Rectal smooth muscle tissue (tissue), 1 donor: ENCODE measurements at regions not wholly inside any gene's neighbourhood (a gene's known extent, or its start where the extent isn't known, plus 50 kb on each side); places are given as distances from the start of the nearest gene placed in this dataset.

Experiments used
- H3K27ac ChIP-seq: one replicate; pipeline ENCODE4 v1.7.0; 2013; ENCODE audit warnings: low read depth, low read length, inconsistent platforms
- H3K27me3 ChIP-seq: one replicate; pipeline ENCODE4 v1.7.0; 2013; ENCODE audit warnings: low read length; ENCODE audit not compliant: control insufficient read depth, insufficient read depth
- H3K36me3 ChIP-seq: one replicate; pipeline ENCODE4 v1.7.0; 2013; ENCODE audit warnings: low read length; ENCODE audit not compliant: control insufficient read depth, insufficient read depth
- H3K4me1 ChIP-seq: one replicate; pipeline ENCODE4 v1.7.0; 2013; ENCODE audit warnings: low read length; ENCODE audit not compliant: control insufficient read depth, insufficient read depth
- H3K4me3 ChIP-seq: one replicate; pipeline ENCODE4 v1.7.0; 2013; ENCODE audit warnings: low read length
- H3K9ac ChIP-seq: one replicate; pipeline ENCODE4 v1.7.0; 2013; ENCODE audit warnings: low read length

- Histone ChIP-seq H3K27me3 (no peaks in the 10 kb centered on the region), H3K27ac (no peak overlapping the region), H3K9ac (no peak overlapping the region), H3K36me3 (no peaks in the 10 kb centered on the region), H3K4me1 (no peaks in the 10 kb centered on the region), H3K4me3 (no peak overlapping the region)
Observed at GRCh38 chr20:53711333-53712211, 117.9 kb upstream of the ZNF217 start.

GRCh38 chr20:53708129-53708968 lies 114.7 kb upstream of the ZNF217 start:
- no peaks in the 10 kb centered on the region for H3K27me3 ChIP-seq
- no peaks in the 10 kb centered on the region for H3K4me1 ChIP-seq
- no peak overlapping the region for H3K9ac ChIP-seq
- H3K36me3 ChIP-seq, result no peaks in the 10 kb centered on the region
- H3K4me3 ChIP-seq, result no peak overlapping the region
- no peak overlapping the region for H3K27ac ChIP-seq

GRCh38 chr20:53707371-53708055 lies 113.9 kb upstream of the ZNF217 start:
- H3K9ac ChIP-seq, result no peak overlapping the region
- H3K27me3 ChIP-seq, result no peaks in the 10 kb centered on the region
- H3K36me3 ChIP-seq, result no peaks in the 10 kb centered on the region
- H3K27ac ChIP-seq, result no peak overlapping the region
- H3K4me3 ChIP-seq, result no peak overlapping the region
- H3K4me1 ChIP-seq, result no peaks in the 10 kb centered on the region

GRCh38 chr20:53706466-53707370 lies 113.1 kb upstream of the ZNF217 start:
- Histone ChIP-seq H3K36me3 (no peaks in the 10 kb centered on the region), H3K4me3 (no peak overlapping the region)

GRCh38 chr20:53706008-53706465 lies 112.4 kb upstream of the ZNF217 start:
- no peak overlapping the region for H3K27ac ChIP-seq
- no peaks in the 10 kb centered on the region for H3K27me3 ChIP-seq
- no peaks in the 10 kb centered on the region for H3K4me1 ChIP-seq
- no peak overlapping the region for H3K4me3 ChIP-seq
- H3K36me3 ChIP-seq, result no peaks in the 10 kb centered on the region
- H3K9ac ChIP-seq, result no peak overlapping the region

More at GRCh38 chr20:53706466-53707370, 113.1 kb upstream of the ZNF217 start:
- Histone ChIP-seq H3K27me3 (no peaks in the 10 kb centered on the region), H3K9ac (no peak overlapping the region), H3K4me1 (no peaks in the 10 kb centered on the region), H3K27ac (no peak overlapping the region)

- Histone ChIP-seq H3K27me3 (no peaks in the 10 kb centered on the region), H3K4me1 (no peaks in the 10 kb centered on the region), H3K4me3 (no peak overlapping the region), H3K27ac (no peak overlapping the region), H3K36me3 (no peaks in the 10 kb centered on the region), H3K9ac (no peak overlapping the region)
Observed at GRCh38 chr20:53702617-53703016, 109.0 kb upstream of the ZNF217 start.

- Histone ChIP-seq H3K4me3 (no peak overlapping the region), H3K9ac (no peak overlapping the region), H3K27me3 (no peaks in the 10 kb centered on the region), H3K27ac (no peak overlapping the region), H3K4me1 (no peaks in the 10 kb centered on the region), H3K36me3 (no peaks in the 10 kb centered on the region)
Observed at GRCh38 chr20:53699906-53700305, 106.3 kb upstream of the ZNF217 start.

GRCh38 chr20:53699085-53699674 lies 105.5 kb upstream of the ZNF217 start:
- no peaks in the 10 kb centered on the region for H3K27me3 ChIP-seq

GRCh38 chr20:53698371-53698978 lies 104.8 kb upstream of the ZNF217 start:
- H3K27me3 ChIP-seq, result no peaks in the 10 kb centered on the region
- no peak overlapping the region for H3K4me3 ChIP-seq
- H3K36me3 ChIP-seq, result no peaks in the 10 kb centered on the region
- H3K4me1 ChIP-seq, result no peaks in the 10 kb centered on the region
- H3K9ac ChIP-seq, result no peak overlapping the region
- no peak overlapping the region for H3K27ac ChIP-seq

More at GRCh38 chr20:53699085-53699674, 105.5 kb upstream of the ZNF217 start:
- Histone ChIP-seq H3K27ac (no peak overlapping the region), H3K4me1 (no peaks in the 10 kb centered on the region), H3K36me3 (no peaks in the 10 kb centered on the region), H3K9ac (no peak overlapping the region), H3K4me3 (no peak overlapping the region)

- H3K9ac ChIP-seq, result no peak overlapping the region
Observed at GRCh38 chr20:53695797-53696527, 102.3 kb upstream of the ZNF217 start.

More at GRCh38 chr20:53695797-53696527, 102.3 kb upstream of the ZNF217 start:
- Histone ChIP-seq H3K4me1 (no peaks in the 10 kb centered on the region), H3K4me3 (no peak overlapping the region), H3K27me3 (no peaks in the 10 kb centered on the region), H3K27ac (no peak overlapping the region), H3K36me3 (no peaks in the 10 kb centered on the region)
